SK-N-SH (cell line): ENCODE measurements at regions not wholly inside any gene's neighbourhood (a gene's known extent, or its start where the extent isn't known, plus 50 kb on each side); places are given as distances from the start of the nearest gene placed in this dataset.

Experiments used
- EP300 ChIP-seq, 2 experiments: IDR thresholded peaks; 2 replicates each; pipeline versions ENCODE4 v1.4.0 to v1.6.1; 2012; ENCODE audit warnings: borderline replicate concordance in 1 of 2, low read depth in 1 of 2, low read length in 1 of 2
- GATA2 ChIP-seq: sonication (generic); formaldehyde crosslinking; IDR thresholded peaks from 2 replicates; pipeline ENCODE4 v1.5.0; 2020; ENCODE audit warnings: mild to moderate bottlenecking, missing genetic modification reagents
- MXI1 ChIP-seq: IDR thresholded peaks from 2 replicates; pipeline ENCODE4 v1.6.1; 2012; ENCODE audit warnings: mild to moderate bottlenecking, low read depth, low read length, improper control_type of control experiment
- RAD21 ChIP-seq: IDR thresholded peaks from 2 replicates; pipeline ENCODE4 v1.6.1; 2012; ENCODE audit warnings: mild to moderate bottlenecking, low read length
- TAF1 ChIP-seq: IDR thresholded peaks from 2 replicates; pipeline ENCODE4 v1.6.1; 2012; ENCODE audit warnings: low read depth, mild to moderate bottlenecking, low read length, moderate library complexity, borderline replicate concordance
- TEAD4 ChIP-seq: IDR thresholded peaks from 2 replicates; pipeline ENCODE4 v1.4.0; 2012; ENCODE audit warnings: mild to moderate bottlenecking, borderline replicate concordance; ENCODE audit not compliant: insufficient read depth
- YY1 ChIP-seq: IDR thresholded peaks from 2 replicates; pipeline ENCODE4 v1.4.0; 2012; ENCODE audit warnings: low read depth, mild to moderate bottlenecking
- TF ChIP-seq, protein P1 (sequence below): fragments of 200-600 bp; sonication (generic); IDR thresholded peaks from 2 replicates; pipeline ENCODE4 v1.6.1; 2017; ENCODE audit warnings: antibody characterized with exemption, mild to moderate bottlenecking, moderate library complexity

DNA sequence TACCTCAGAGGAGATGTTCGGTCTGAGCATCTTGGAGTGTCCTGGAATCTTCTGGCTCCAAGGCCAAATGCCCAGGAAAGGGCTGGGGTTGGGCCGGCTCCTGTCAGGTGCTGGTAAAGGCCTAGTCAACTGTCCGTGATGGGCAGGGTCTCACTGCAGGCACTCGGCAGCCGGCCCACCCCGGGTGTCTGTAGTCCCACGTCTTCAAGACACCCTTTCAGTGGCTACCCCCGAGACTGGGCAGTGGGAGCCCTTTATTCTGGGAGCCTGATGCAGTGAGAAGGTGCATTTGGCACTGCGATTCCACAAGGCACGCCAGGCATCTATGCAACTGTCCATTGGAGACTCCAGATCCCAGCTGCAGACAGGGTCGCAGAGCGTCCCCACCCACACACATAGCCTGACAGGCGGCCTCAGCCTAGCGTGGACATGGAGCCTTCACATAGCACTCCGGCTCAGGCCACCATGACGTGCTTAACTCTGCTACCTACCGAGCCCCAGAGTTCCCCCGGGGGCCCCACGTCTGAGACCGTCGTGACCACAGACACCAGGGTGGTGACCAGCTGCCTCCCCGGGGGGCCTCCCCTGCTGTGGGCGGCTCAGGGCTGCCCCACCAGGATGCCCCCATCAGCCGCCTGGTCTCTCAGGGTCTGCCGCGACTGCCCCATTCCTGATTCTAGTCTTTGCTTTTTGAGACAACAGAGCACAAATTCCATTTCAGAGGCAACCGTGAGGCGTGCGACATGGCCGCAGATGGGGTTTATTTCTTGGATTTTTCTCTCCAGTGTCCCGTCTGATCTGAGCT lies 331.8 kb upstream of the SFSWAP start:
- TF ChIP-seq TAF1: no peak
- no peak for TF ChIP-seq GATA2 (CRISPR knock-in tag)
- TF ChIP-seq, protein P1, sequence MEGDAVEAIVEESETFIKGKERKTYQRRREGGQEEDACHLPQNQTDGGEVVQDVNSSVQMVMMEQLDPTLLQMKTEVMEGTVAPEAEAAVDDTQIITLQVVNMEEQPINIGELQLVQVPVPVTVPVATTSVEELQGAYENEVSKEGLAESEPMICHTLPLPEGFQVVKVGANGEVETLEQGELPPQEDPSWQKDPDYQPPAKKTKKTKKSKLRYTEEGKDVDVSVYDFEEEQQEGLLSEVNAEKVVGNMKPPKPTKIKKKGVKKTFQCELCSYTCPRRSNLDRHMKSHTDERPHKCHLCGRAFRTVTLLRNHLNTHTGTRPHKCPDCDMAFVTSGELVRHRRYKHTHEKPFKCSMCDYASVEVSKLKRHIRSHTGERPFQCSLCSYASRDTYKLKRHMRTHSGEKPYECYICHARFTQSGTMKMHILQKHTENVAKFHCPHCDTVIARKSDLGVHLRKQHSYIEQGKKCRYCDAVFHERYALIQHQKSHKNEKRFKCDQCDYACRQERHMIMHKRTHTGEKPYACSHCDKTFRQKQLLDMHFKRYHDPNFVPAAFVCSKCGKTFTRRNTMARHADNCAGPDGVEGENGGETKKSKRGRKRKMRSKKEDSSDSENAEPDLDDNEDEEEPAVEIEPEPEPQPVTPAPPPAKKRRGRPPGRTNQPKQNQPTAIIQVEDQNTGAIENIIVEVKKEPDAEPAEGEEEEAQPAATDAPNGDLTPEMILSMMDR: no peak
- no peak for TF ChIP-seq RAD21
- TF ChIP-seq TEAD4: no peak
- TF ChIP-seq MXI1: no peak
- no peak for TF ChIP-seq YY1
- TF ChIP-seq EP300 (IDR thresholded peaks at IDR 0.05; ENCODE audit: borderline replicate concordance in 1 of 2, low read depth in 1 of 2, low read length in 1 of 2): no peak
